ENCODE measurements at regions not wholly inside any gene's neighbourhood (a gene's known extent, or its start where the extent isn't known, plus 50 kb on each side); places are given as distances from the start of the nearest gene placed in this dataset.

GRCh38 chr21:32878661-32879060 lies 107.1 kb upstream of the PAXBP1 start:
- TF ChIP-seq, protein P1, sequence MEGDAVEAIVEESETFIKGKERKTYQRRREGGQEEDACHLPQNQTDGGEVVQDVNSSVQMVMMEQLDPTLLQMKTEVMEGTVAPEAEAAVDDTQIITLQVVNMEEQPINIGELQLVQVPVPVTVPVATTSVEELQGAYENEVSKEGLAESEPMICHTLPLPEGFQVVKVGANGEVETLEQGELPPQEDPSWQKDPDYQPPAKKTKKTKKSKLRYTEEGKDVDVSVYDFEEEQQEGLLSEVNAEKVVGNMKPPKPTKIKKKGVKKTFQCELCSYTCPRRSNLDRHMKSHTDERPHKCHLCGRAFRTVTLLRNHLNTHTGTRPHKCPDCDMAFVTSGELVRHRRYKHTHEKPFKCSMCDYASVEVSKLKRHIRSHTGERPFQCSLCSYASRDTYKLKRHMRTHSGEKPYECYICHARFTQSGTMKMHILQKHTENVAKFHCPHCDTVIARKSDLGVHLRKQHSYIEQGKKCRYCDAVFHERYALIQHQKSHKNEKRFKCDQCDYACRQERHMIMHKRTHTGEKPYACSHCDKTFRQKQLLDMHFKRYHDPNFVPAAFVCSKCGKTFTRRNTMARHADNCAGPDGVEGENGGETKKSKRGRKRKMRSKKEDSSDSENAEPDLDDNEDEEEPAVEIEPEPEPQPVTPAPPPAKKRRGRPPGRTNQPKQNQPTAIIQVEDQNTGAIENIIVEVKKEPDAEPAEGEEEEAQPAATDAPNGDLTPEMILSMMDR (IDR thresholded peaks at IDR 0.05; ENCODE audit: low read depth, low read length), result no peak
- H3K4me3 ChIP-seq (ENCODE audit: low read depth, low read length), result no peak overlapping the region
- no peak for DNase-seq (ENCODE audit: low read depth, low spot score)
- in situ Hi-C loops (cut with HindIII; ENCODE audit: low sequenced_read_pairs), result no loop called here

GRCh38 chr21:32881458-32881857 lies 109.9 kb upstream of the PAXBP1 start:
- no peak overlapping the region for H3K4me3 ChIP-seq (ENCODE audit: low read depth, low read length)
- no peak for DNase-seq (ENCODE audit: low read depth, low spot score)
- in situ Hi-C loops (cut with HindIII; ENCODE audit: low sequenced_read_pairs), result no loop called here
- TF ChIP-seq, protein P1 (IDR thresholded peaks at IDR 0.05; ENCODE audit: low read depth, low read length), result no peak

GRCh38 chr21:32884062-32884461 lies 112.5 kb upstream of the PAXBP1 start:
- in situ Hi-C loops (cut with HindIII; ENCODE audit: low sequenced_read_pairs), result no loop called here
- DNase-seq (ENCODE audit: low read depth, low spot score), result no peak
- TF ChIP-seq, protein P1 (IDR thresholded peaks at IDR 0.05; ENCODE audit: low read depth, low read length), result no peak
- no peak overlapping the region for H3K4me3 ChIP-seq (ENCODE audit: low read depth, low read length)

- in situ Hi-C loops (cut with HindIII; ENCODE audit: low sequenced_read_pairs), result no loop called here
- DNase-seq (ENCODE audit: low read depth, low spot score), result no peak
- H3K4me3 ChIP-seq (ENCODE audit: low read depth, low read length), result no peak overlapping the region
- TF ChIP-seq, protein P1 (IDR thresholded peaks at IDR 0.05; ENCODE audit: low read depth, low read length), result no peak
Measured at GRCh38 chr21:32886339-32886738, 114.8 kb upstream of the PAXBP1 start.

DNA sequence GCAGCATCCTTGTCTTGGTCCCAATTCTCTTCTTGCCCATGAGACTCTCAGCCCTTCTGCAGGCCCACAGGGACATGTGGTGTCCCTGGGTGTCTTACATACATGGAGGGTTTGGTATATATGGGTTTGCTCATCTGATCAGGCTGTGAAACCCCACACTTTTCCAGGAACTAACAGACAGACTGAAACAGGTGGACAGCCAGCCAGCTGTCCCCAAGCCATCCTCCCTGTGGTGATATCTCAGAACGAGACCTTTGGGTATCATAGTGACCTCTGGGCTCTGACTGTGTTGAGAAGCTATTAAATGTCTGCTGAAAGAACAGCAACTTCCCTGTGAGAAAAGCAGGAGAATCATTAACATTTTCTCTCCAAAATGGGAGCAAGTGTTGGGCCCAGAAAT lies 115.5 kb upstream of the PAXBP1 start:
- TF ChIP-seq, protein P1 (IDR thresholded peaks at IDR 0.05; ENCODE audit: low read depth, low read length), result no peak
- in situ Hi-C loops (cut with HindIII; ENCODE audit: low sequenced_read_pairs), result no loop called here
- DNase-seq (ENCODE audit: low read depth, low spot score), result no peak
- no peak overlapping the region for H3K4me3 ChIP-seq (ENCODE audit: low read depth, low read length)

DNA sequence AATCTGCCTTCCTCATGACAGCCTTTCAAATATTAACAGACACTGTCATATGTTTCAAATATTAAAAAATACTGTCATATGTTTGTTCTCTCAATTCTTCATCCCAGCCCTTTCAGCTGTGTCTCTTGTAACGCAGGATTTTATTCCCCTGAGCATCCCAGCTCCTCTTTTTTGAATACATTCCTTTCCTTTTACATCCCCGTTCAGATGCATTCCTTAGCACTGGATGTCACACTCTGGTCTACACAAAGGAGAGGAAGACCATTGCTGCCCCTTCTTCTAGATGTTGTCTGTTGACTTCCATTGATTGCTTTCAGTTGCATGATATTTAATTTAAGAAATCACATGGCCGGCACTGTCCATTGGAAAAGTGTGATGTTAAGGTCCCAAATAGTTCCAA lies 117.4 kb upstream of the PAXBP1 start:
- TF ChIP-seq, protein P1 (IDR thresholded peaks at IDR 0.05; ENCODE audit: low read depth, low read length), result no peak
- in situ Hi-C loops (cut with HindIII; ENCODE audit: low sequenced_read_pairs), result no loop called here
- no peak overlapping the region for H3K4me3 ChIP-seq (ENCODE audit: low read depth, low read length)
- no peak for DNase-seq (ENCODE audit: low read depth, low spot score)

- DNase-seq (ENCODE audit: low read depth, low spot score), result no peak
- TF ChIP-seq, protein P1 (IDR thresholded peaks at IDR 0.05; ENCODE audit: low read depth, low read length), result no peak
- no peak overlapping the region for H3K4me3 ChIP-seq (ENCODE audit: low read depth, low read length)
- in situ Hi-C loops (cut with HindIII; ENCODE audit: low sequenced_read_pairs), result no loop called here
Measured at GRCh38 chr21:32889596-32889995, 118.0 kb upstream of the PAXBP1 start.
